ENCODE measurements at regions not wholly inside any gene's neighbourhood (a gene's known extent, or its start where the extent isn't known, plus 50 kb on each side); places are given as distances from the start of the nearest gene placed in this dataset.

DNA sequence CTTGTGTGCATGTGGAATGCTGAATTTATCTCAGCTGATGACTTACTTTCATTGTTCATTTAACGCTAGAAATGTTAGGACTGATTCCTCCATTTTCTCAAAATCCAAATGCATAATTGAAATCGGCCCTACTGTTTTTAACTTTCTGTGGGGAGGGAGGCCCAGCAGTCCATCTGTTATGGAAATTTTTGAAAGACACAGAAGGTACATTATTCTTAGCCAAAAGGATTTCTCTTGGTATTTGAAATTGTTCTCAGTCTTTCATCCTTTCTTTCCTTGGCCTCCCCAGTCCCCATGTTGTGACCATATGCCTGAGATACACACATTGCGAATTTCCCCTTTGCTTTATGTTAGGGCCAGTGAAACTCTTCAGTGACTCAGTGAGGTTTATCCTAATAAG lies 549.9 kb downstream of the IRX1 start:
- Mint-ChIP-seq H3K4me3 (no peak overlapping the region), H3K27me3 (no peaks in the 10 kb centered on the region), H3K36me3 (ENCODE audit: low read depth) (no peaks in the 10 kb centered on the region), H3K9me3 (peaks cover 13% of the 10 kb centered on the region), H3K4me1 (no peaks in the 10 kb centered on the region), H3K27ac (no peak overlapping the region)
- TF ChIP-seq, protein P1, sequence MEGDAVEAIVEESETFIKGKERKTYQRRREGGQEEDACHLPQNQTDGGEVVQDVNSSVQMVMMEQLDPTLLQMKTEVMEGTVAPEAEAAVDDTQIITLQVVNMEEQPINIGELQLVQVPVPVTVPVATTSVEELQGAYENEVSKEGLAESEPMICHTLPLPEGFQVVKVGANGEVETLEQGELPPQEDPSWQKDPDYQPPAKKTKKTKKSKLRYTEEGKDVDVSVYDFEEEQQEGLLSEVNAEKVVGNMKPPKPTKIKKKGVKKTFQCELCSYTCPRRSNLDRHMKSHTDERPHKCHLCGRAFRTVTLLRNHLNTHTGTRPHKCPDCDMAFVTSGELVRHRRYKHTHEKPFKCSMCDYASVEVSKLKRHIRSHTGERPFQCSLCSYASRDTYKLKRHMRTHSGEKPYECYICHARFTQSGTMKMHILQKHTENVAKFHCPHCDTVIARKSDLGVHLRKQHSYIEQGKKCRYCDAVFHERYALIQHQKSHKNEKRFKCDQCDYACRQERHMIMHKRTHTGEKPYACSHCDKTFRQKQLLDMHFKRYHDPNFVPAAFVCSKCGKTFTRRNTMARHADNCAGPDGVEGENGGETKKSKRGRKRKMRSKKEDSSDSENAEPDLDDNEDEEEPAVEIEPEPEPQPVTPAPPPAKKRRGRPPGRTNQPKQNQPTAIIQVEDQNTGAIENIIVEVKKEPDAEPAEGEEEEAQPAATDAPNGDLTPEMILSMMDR (IDR thresholded peaks at IDR 0.05) = no peak
- ChIA-PET CTCF (no interaction called here), POLR2A (no interaction called here)
- ATAC-seq (ENCODE audit: low read depth) (no peak), DNase-seq (no peak)
- intact Hi-C loops (cut with micrococcal nuclease) = no loop called here

DNA sequence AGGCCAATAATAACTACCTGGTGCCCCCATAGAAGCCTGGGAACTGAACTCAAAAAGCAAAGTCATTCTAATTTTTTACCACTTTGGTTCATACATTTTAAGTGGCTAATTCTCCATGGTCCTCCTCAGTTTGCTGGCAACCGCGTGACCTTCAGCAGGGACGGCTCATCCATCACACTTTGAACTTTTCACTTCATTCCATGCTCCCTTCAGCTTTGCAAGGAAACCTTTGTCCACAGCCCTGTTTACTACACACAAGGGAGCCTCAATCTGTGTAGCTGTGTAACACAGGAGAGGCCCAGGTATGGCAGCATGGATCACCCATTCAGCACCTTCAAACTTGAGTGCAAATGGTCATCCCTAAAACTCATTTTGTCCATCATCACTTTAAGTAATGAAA lies 552.4 kb downstream of the IRX1 start:
- H3K36me3 Mint-ChIP-seq (ENCODE audit: low read depth) = no peaks in the 10 kb centered on the region
- ChIA-PET CTCF (no interaction called here), POLR2A (no interaction called here)
- intact Hi-C loops (cut with micrococcal nuclease) = no loop called here
- ATAC-seq (ENCODE audit: low read depth) = no peak
- no peaks in the 10 kb centered on the region for H3K4me1 Mint-ChIP-seq
- H3K4me3 Mint-ChIP-seq = no peak overlapping the region
- no peak for DNase-seq
- no peak overlapping the region for H3K27ac Mint-ChIP-seq
- H3K27me3 Mint-ChIP-seq = no peaks in the 10 kb centered on the region
- TF ChIP-seq, protein P1 (IDR thresholded peaks at IDR 0.05) = no peak
- peaks cover 11% of the 10 kb centered on the region for H3K9me3 Mint-ChIP-seq

DNA sequence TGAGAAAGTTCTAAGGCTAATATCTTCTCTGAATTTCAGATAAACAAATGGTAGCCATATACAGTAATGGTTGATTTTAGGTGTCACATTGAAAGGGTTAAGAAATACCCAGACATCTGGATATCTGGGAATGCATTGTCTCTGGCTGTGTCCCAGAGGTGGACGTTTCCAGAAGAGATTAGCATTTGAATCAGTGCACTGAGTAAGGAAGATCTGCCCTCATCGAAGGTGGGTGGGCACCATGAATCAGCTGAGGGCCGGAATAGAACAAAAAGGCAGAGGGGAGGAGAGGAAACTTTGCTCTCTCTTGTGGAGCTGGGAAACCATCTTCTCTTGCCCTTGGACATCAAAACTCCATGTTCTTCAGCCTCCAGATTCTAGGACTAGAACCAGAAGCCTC lies 554.4 kb downstream of the IRX1 start:
- Mint-ChIP-seq H3K27ac (no peak overlapping the region), H3K4me1 (no peaks in the 10 kb centered on the region), H3K36me3 (ENCODE audit: low read depth) (no peaks in the 10 kb centered on the region), H3K4me3 (no peak overlapping the region), H3K27me3 (no peaks in the 10 kb centered on the region), H3K9me3 (peaks cover 4% of the 10 kb centered on the region)
- no peak for DNase-seq
- ChIA-PET POLR2A (no interaction called here), CTCF (no interaction called here)
- TF ChIP-seq, protein P1 (IDR thresholded peaks at IDR 0.05) = no peak
- intact Hi-C loops (cut with micrococcal nuclease) = no loop called here
- no peak for ATAC-seq (ENCODE audit: low read depth)

DNA sequence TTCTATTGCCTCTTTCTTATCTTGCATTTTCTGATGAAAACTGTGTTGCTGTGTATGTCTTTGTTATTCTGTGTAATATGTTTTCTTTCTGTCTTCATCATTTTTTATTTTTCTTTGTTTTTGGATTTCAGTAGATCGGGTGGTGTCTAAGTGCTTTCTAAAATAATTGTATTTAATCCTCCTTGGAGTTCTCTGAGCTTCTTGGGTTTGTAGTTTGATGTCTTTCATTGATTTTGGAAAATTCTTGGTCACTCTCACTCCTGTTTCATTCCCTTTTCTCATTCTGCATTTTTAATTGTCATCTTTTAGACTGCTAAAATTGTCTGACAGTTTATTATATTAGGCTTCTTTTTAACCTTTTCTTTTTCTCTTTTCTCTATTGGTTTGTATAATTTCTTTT lies 560.5 kb downstream of the IRX1 start:
- no peaks in the 10 kb centered on the region for H3K4me1 Mint-ChIP-seq
- ChIA-PET POLR2A (no interaction called here), CTCF (no interaction called here)
- no peaks in the 10 kb centered on the region for H3K36me3 Mint-ChIP-seq (ENCODE audit: low read depth)
- DNase-seq (no peak), ATAC-seq (ENCODE audit: low read depth) (no peak)
- intact Hi-C loops (cut with micrococcal nuclease) = no loop called here
- no peak overlapping the region for H3K4me3 Mint-ChIP-seq
- no peaks in the 10 kb centered on the region for H3K27me3 Mint-ChIP-seq
- TF ChIP-seq, protein P1 (IDR thresholded peaks at IDR 0.05) = no peak
- H3K27ac Mint-ChIP-seq = no peak overlapping the region
- H3K9me3 Mint-ChIP-seq = no peaks in the 10 kb centered on the region

DNA sequence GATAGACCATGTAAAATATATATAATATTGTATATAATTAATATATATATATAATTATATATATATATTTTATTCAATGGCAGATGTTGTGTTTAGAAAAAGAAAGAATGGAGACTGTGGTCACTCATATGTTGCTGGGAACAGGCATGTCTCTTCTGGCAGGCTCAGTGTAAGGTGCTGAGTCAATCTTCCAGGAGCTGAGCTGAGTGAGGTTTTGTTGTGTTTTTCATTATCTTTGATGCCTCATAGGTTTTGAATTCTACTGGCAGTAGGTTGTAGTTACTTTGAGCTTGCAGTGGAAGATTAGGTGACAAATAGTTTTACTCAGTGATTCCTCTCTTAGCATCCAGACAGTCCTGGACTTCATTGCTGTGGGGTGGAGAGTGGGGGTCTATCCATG lies 561.3 kb downstream of the IRX1 start:
- Mint-ChIP-seq H3K36me3 (ENCODE audit: low read depth) (no peaks in the 10 kb centered on the region), H3K4me1 (no peaks in the 10 kb centered on the region), H3K4me3 (no peak overlapping the region), H3K9me3 (no peaks in the 10 kb centered on the region), H3K27ac (no peak overlapping the region), H3K27me3 (no peaks in the 10 kb centered on the region)
- TF ChIP-seq, protein P1 (IDR thresholded peaks at IDR 0.05) = no peak
- ChIA-PET CTCF (no interaction called here), POLR2A (no interaction called here)
- intact Hi-C loops (cut with micrococcal nuclease) = no loop called here
- DNase-seq = no peak
- ATAC-seq (ENCODE audit: low read depth) = no peak

Data from activated B cell treated with CpG ODN at 0.5 μM for 24 hours (primary cell).